ENCODE measurements at regions not wholly inside any gene's neighbourhood (a gene's known extent, or its start where the extent isn't known, plus 50 kb on each side); places are given as distances from the start of the nearest gene placed in this dataset.

- intact Hi-C loops (cut with micrococcal nuclease) = no loop called here
- TF ChIP-seq CTCF (IDR thresholded peaks at IDR 0.05; ENCODE audit: borderline replicate concordance) = no peak
- no peaks in the 10 kb centered on the region for H3K4me1 ChIP-seq
- no peaks in the 10 kb centered on the region for H3K36me3 ChIP-seq
- no peak overlapping the region for H3K4me3 ChIP-seq
- DNase-seq = no peak
- H3K9me3 ChIP-seq (replicated peaks) = peaks cover 8% of the 10 kb centered on the region
- H3K27ac ChIP-seq (replicated peaks) = no peak overlapping the region
- H3K27me3 ChIP-seq (ENCODE audit: low read depth) = no peaks in the 10 kb centered on the region
Observed at GRCh38 chr2:143981428-143981827, 538.5 kb downstream of the ZEB2 start.

- intact Hi-C loops (cut with micrococcal nuclease) = no loop called here
- no peaks in the 10 kb centered on the region for H3K4me1 ChIP-seq
- no peaks in the 10 kb centered on the region for H3K27me3 ChIP-seq (ENCODE audit: low read depth)
- no peak overlapping the region for H3K4me3 ChIP-seq
- no peaks in the 10 kb centered on the region for H3K36me3 ChIP-seq
- TF ChIP-seq CTCF (IDR thresholded peaks at IDR 0.05; ENCODE audit: borderline replicate concordance) = no peak
- no peak for DNase-seq
- H3K9me3 ChIP-seq (replicated peaks) = no peaks in the 10 kb centered on the region
- no peak overlapping the region for H3K27ac ChIP-seq (replicated peaks)
Observed at GRCh38 chr2:143977356-143977755, 542.6 kb downstream of the ZEB2 start.

GRCh38 chr2:143975216-143975615 is 544.7 kb downstream of the ZEB2 start:
- Histone ChIP-seq H3K4me1 (no peaks in the 10 kb centered on the region), H3K27ac (replicated peaks) (no peak overlapping the region), H3K4me3 (no peak overlapping the region), H3K27me3 (ENCODE audit: low read depth) (no peaks in the 10 kb centered on the region), H3K9me3 (replicated peaks) (no peaks in the 10 kb centered on the region), H3K36me3 (no peaks in the 10 kb centered on the region)
- TF ChIP-seq CTCF (IDR thresholded peaks at IDR 0.05; ENCODE audit: borderline replicate concordance) = no peak
- intact Hi-C loops (cut with micrococcal nuclease) = no loop called here
- no peak for DNase-seq

GRCh38 chr2:143974262-143974661 is 545.7 kb downstream of the ZEB2 start:
- Histone ChIP-seq H3K36me3 (no peaks in the 10 kb centered on the region), H3K9me3 (replicated peaks) (no peaks in the 10 kb centered on the region), H3K27ac (replicated peaks) (no peak overlapping the region), H3K4me3 (no peak overlapping the region), H3K27me3 (ENCODE audit: low read depth) (no peaks in the 10 kb centered on the region), H3K4me1 (no peaks in the 10 kb centered on the region)
- TF ChIP-seq CTCF (IDR thresholded peaks at IDR 0.05; ENCODE audit: borderline replicate concordance) = no peak
- DNase-seq = no peak
- intact Hi-C loops (cut with micrococcal nuclease) = no loop called here

GRCh38 chr2:143968860-143969259 is 551.1 kb downstream of the ZEB2 start:
- H3K27ac ChIP-seq (replicated peaks) = no peak overlapping the region
- TF ChIP-seq CTCF (IDR thresholded peaks at IDR 0.05; ENCODE audit: borderline replicate concordance) = no peak
- DNase-seq = no peak
- H3K27me3 ChIP-seq (ENCODE audit: low read depth) = no peaks in the 10 kb centered on the region
- H3K4me3 ChIP-seq = no peak overlapping the region
- H3K4me1 ChIP-seq = no peaks in the 10 kb centered on the region
- no peaks in the 10 kb centered on the region for H3K36me3 ChIP-seq
- intact Hi-C loops (cut with micrococcal nuclease) = no loop called here
- H3K9me3 ChIP-seq (replicated peaks) = no peaks in the 10 kb centered on the region

GRCh38 chr2:143968360-143968759 is 551.6 kb downstream of the ZEB2 start:
- DNase-seq = no peak
- Histone ChIP-seq H3K4me3 (no peak overlapping the region), H3K27me3 (ENCODE audit: low read depth) (no peaks in the 10 kb centered on the region), H3K36me3 (no peaks in the 10 kb centered on the region), H3K9me3 (replicated peaks) (no peaks in the 10 kb centered on the region), H3K27ac (replicated peaks) (no peak overlapping the region), H3K4me1 (no peaks in the 10 kb centered on the region)
- no peak for TF ChIP-seq CTCF (IDR thresholded peaks at IDR 0.05; ENCODE audit: borderline replicate concordance)
- intact Hi-C loops (cut with micrococcal nuclease) = no loop called here
